A549 (cell line): ENCODE measurements at regions not wholly inside any gene's neighbourhood (a gene's known extent, or its start where the extent isn't known, plus 50 kb on each side); places are given as distances from the start of the nearest gene placed in this dataset.

Experiments
- ATAC-seq, 2 experiments: fragments of 200-7000 bp in 1 of 2; fragments of >200 bp in 1 of 2; cut with Nextera tagmentation in 1 of 2; cut with Tn5 transposase in 1 of 2; 3 replicates each; pipeline versions ENCODE4 v1.8.0 to v1.9.1; 2018 to 2020; ENCODE audit warnings: mild to moderate bottlenecking in 1 of 2, moderate library complexity in 1 of 2
- CTCF ChIA-PET: fragments of 300-600 bp; sonication (Branson Sonifier 250); formaldehyde crosslinking; extraction: SDS; loops from one replicate; lab custom pipeline; 2021; ENCODE audit warnings: antibody characterized with exemption, inconsistent platforms; lab: Yijun Ruan, JAX
- POLR2A ChIA-PET: fragments of 350-600 bp; formaldehyde crosslinking; extraction: SDS; loops from one replicate; lab custom pipeline; 2021; ENCODE audit warnings: antibody characterized with exemption, inconsistent platforms; lab: Yijun Ruan, JAX
- DNase-seq, 2 experiments: peaks; one replicate each; pipeline versions ENCODE4 v3.0.0 to v3.0.0-alpha.2; 2011 to 2016; ENCODE audit warnings: low read depth in 1 of 2, low spot score in 1 of 2
- FAIRE-seq: peaks from 2 replicates; lab custom pipeline; 2011; peaks lifted over from hg19 to GRCh38; lab: Jason Lieb, UNC
- H3K27ac ChIP-seq, 2 experiments: fragments of >200 bp; sonication (Bioruptor Twin); formaldehyde crosslinking; 3 replicates each; pipeline ENCODE4 v1.5.1; 2016 to 2017
- H3K4me1 ChIP-seq: fragments of >200 bp; sonication (Bioruptor Twin); formaldehyde crosslinking; 3 replicates; pipeline ENCODE4 v1.6.1; 2016
- H3K4me2 ChIP-seq: fragments of >200 bp; sonication (Bioruptor Twin); formaldehyde crosslinking; 3 replicates; pipeline ENCODE4 v1.6.1; 2016
- H3K4me3 ChIP-seq: fragments of >200 bp; sonication (Bioruptor Twin); formaldehyde crosslinking; 3 replicates; pipeline ENCODE4 v1.5.1; 2016
- H3K9me3 ChIP-seq: fragments of >200 bp; sonication (Bioruptor Twin); formaldehyde crosslinking; 3 replicates; pipeline ENCODE4 v1.6.1; 2016
- ATOH8 ChIP-seq: fragments of 250-450 bp; sonication (Bioruptor Pico); IDR thresholded peaks from 2 replicates; pipeline ENCODE4 v1.5.0; 2020; ENCODE audit warnings: low read depth, mild to moderate bottlenecking, moderate library complexity
- BHLHE40 ChIP-seq: IDR thresholded peaks from 2 replicates; pipeline ENCODE4 v1.6.1; 2012; ENCODE audit warnings: low read depth, low read length, inconsistent platforms
- CEBPB ChIP-seq, 2 experiments: fragments of >200 bp in 1 of 2; sonication (Bioruptor Twin) in 1 of 2; formaldehyde crosslinking in 1 of 2; IDR thresholded peaks; 2 replicates each; pipeline ENCODE4 v1.6.1; 2012 to 2016
- EHMT2 ChIP-seq: fragments of 200-600 bp; sonication (generic); IDR thresholded peaks from 2 replicates; pipeline ENCODE4 v1.6.1; 2016; ENCODE audit warnings: antibody characterized with exemption, low read depth, mild to moderate bottlenecking, moderate library complexity
- FOXS1 ChIP-seq: fragments of 250-450 bp; sonication (Bioruptor Pico); IDR thresholded peaks from 2 replicates; pipeline ENCODE4 v1.5.0; 2020; ENCODE audit warnings: mild to moderate bottlenecking, moderate library complexity
- HDAC2 ChIP-seq: fragments of 200-600 bp; sonication (generic); IDR thresholded peaks from 2 replicates; pipeline ENCODE4 v1.6.1; 2016
- HEYL ChIP-seq: fragments of 250-450 bp; sonication (Bioruptor Pico); IDR thresholded peaks from 2 replicates; pipeline ENCODE4 v1.8.0; 2021; ENCODE audit warnings: mild to moderate bottlenecking, moderate library complexity
- HOXB5 ChIP-seq: fragments of 250-450 bp; sonication (Bioruptor Pico); IDR thresholded peaks from 2 replicates; pipeline ENCODE4 v1.5.0; 2020; ENCODE audit warnings: mild to moderate bottlenecking, moderate library complexity
- JUN ChIP-seq, 2 experiments: fragments of >200 bp; sonication (Bioruptor Twin); formaldehyde crosslinking; IDR thresholded peaks; 2 replicates in 1 of 2; 3 replicates in 1 of 2; pipeline ENCODE4 v1.6.1; 2016 to 2017
- KDM1A ChIP-seq: fragments of 200-600 bp; sonication (generic); IDR thresholded peaks from 2 replicates; pipeline ENCODE4 v1.6.1; 2016; ENCODE audit warnings: low read depth, mild to moderate bottlenecking
- KDM5A ChIP-seq: fragments of 200-600 bp; sonication (generic); IDR thresholded peaks from 2 replicates; pipeline ENCODE4 v1.6.1; 2016; ENCODE audit warnings: antibody characterized with exemption, mild to moderate bottlenecking
- MAFK ChIP-seq: fragments of 450-650 bp; IDR thresholded peaks from 2 replicates; pipeline ENCODE4 v1.6.1; 2014; ENCODE audit not compliant: partially characterized antibody
- MAX ChIP-seq: IDR thresholded peaks from 2 replicates; pipeline ENCODE4 v1.6.1; 2012
- NPAS2 ChIP-seq: fragments of 250-450 bp; sonication (Bioruptor Pico); IDR thresholded peaks from 2 replicates; pipeline ENCODE4 v1.8.0; 2022; ENCODE audit warnings: mild to moderate bottlenecking, moderate library complexity, borderline replicate concordance
- PBX3 ChIP-seq: IDR thresholded peaks from 2 replicates; pipeline ENCODE4 v1.6.1; 2012
- POLR2AphosphoS2 ChIP-seq: conservative IDR thresholded peaks from 2 replicates; pipeline ENCODE4 v1.6.1; 2012; ENCODE audit warnings: low read length, improper control_type of control experiment, inconsistent platforms
- RAD21 ChIP-seq, 2 experiments: fragments of >200 bp in 1 of 2; sonication (Bioruptor Twin) in 1 of 2; formaldehyde crosslinking in 1 of 2; IDR thresholded peaks in 1 of 2; conservative IDR thresholded peaks in 1 of 2; 2 replicates in 1 of 2; 3 replicates in 1 of 2; pipeline ENCODE4 v1.6.1; 2012 to 2018; ENCODE audit warnings: inconsistent platforms in 1 of 2
- RNF2 ChIP-seq: fragments of 200-600 bp; sonication (generic); IDR thresholded peaks from 2 replicates; pipeline ENCODE4 v1.6.1; 2016; ENCODE audit warnings: low read depth, mild to moderate bottlenecking, antibody characterized with exemption, moderate library complexity, borderline replicate concordance
- SREBF2 ChIP-seq: fragments of 450-650 bp; IDR thresholded peaks from 2 replicates; pipeline ENCODE4 v1.6.1; 2014; ENCODE audit warnings: mild to moderate bottlenecking, moderate library complexity
- USF2 ChIP-seq: fragments of 450-650 bp; IDR thresholded peaks from 2 replicates; pipeline ENCODE4 v1.6.1; 2014; ENCODE audit warnings: antibody characterized with exemption
- ZNF302 ChIP-seq: fragments of 250-450 bp; sonication (Bioruptor Pico); IDR thresholded peaks from 2 replicates; pipeline ENCODE4 v1.9.0; 2021; ENCODE audit warnings: inconsistent platforms, mild to moderate bottlenecking, moderate library complexity
- WGBS: methylation state at CpG from one replicate; pipeline ENCODE4 v1.1.6; 2017; ENCODE audit errors: missing lambda C conversion rate; 5-methylcytosine and 5-hydroxymethylcytosine counted together
- TF ChIP-seq, protein P1 (sequence below): fragments of >200 bp; sonication (Bioruptor Twin); formaldehyde crosslinking; IDR thresholded peaks from 3 replicates; pipeline ENCODE4 v1.5.1; 2016
- TF ChIP-seq, protein P2 (sequence below): fragments of >200 bp; sonication (Bioruptor Twin); formaldehyde crosslinking; IDR thresholded peaks from 3 replicates; pipeline ENCODE4 v1.6.1; 2016

- ChIA-PET CTCF (no interaction called here), POLR2A (no interaction called here)
- ATAC-seq: no peak
- H3K27ac ChIP-seq: no peak overlapping the region
- TF ChIP-seq POLR2AphosphoS2 (no peak), CEBPB (IDR thresholded peaks at IDR 0.05) (peak; percentile 34 to 73; a peak in 2 of 4 replicates), KDM5A (no peak), NPAS2 (CRISPR knock-in tag) (no peak)
- TF ChIP-seq, all 56 proteins: peak for 1
- WGBS: 14% methylated on average over 2 of the region's 2 CpGs
- Histone ChIP-seq H3K9me3 (no peaks in the 10 kb centered on the region), H3K4me3 (no peak overlapping the region), H3K4me1 (peaks cover 13% of the 10 kb centered on the region; the same call in 1 of the 3 replicates), H3K4me2 (0 out of 3 replicates have a peak overlapping the region, but pooled peaks have one; percentile 26)
- peak in 1 of 2 experiments; percentile 41 for DNase-seq
- no peak for FAIRE-seq
Measured at GRCh38 chr2:183951630-183952029, 646.7 kb upstream of the ZNF804A start.

GRCh38 chr2:183952741-183953140 lies 645.6 kb upstream of the ZNF804A start:
- FAIRE-seq (no peak), ATAC-seq (no peak), DNase-seq (no peak)
- Histone ChIP-seq H3K27ac (no peak overlapping the region), H3K9me3 (no peaks in the 10 kb centered on the region), H3K4me1 (peaks cover 13% of the 10 kb centered on the region; the same call in 1 of the 3 replicates), H3K4me2 (no peak overlapping the region), H3K4me3 (no peak overlapping the region)
- TF ChIP-seq KDM1A (no peak), RNF2 (no peak), HDAC2 (no peak), EHMT2 (no peak), ATOH8 (no peak)
- ChIA-PET CTCF (no interaction called here), POLR2A (no interaction called here)
- WGBS: 36% methylated on average over 2 of the region's 2 CpGs

DNA sequence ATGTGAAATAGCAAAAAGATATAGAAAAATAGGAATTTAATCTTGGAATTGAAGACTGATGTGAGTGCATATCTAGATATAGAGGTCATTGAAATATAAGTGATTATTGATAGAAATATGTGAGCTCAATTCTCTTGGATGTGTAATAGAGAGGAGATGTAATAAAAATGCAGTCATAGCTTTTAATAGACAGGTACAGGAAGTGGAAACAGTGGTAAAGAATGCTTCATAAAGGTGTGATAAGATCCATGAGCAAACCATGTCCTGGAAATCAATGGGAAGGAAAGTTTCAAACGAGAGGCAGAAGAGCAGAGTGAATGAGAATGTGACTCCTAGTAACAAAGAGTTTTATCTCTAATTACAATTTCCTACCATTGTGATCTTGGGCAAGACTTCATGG lies 634.7 kb upstream of the ZNF804A start:
- CTCF ChIA-PET: no interaction called here
- POLR2A ChIA-PET: no interaction called here
- Histone ChIP-seq H3K4me3 (no peak overlapping the region), H3K27ac (no peak overlapping the region), H3K4me1 (no peaks in the 10 kb centered on the region), H3K9me3 (no peaks in the 10 kb centered on the region), H3K4me2 (no peak overlapping the region)
- TF ChIP-seq, protein P1, sequence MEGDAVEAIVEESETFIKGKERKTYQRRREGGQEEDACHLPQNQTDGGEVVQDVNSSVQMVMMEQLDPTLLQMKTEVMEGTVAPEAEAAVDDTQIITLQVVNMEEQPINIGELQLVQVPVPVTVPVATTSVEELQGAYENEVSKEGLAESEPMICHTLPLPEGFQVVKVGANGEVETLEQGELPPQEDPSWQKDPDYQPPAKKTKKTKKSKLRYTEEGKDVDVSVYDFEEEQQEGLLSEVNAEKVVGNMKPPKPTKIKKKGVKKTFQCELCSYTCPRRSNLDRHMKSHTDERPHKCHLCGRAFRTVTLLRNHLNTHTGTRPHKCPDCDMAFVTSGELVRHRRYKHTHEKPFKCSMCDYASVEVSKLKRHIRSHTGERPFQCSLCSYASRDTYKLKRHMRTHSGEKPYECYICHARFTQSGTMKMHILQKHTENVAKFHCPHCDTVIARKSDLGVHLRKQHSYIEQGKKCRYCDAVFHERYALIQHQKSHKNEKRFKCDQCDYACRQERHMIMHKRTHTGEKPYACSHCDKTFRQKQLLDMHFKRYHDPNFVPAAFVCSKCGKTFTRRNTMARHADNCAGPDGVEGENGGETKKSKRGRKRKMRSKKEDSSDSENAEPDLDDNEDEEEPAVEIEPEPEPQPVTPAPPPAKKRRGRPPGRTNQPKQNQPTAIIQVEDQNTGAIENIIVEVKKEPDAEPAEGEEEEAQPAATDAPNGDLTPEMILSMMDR: no peak
- TF ChIP-seq FOXS1 (CRISPR knock-in tag) (no peak), HEYL (CRISPR knock-in tag) (no peak), POLR2AphosphoS2 (no peak), CEBPB (IDR thresholded peaks at IDR 0.05) (no peak), ZNF302 (CRISPR knock-in tag) (no peak), PBX3 (no peak), JUN (IDR thresholded peaks at IDR 0.05) (no peak), USF2 (no peak), SREBF2 (no peak), KDM1A (no peak), MAX (no peak), HOXB5 (no peak), RAD21 (conservative IDR thresholded peaks at IDR 0.05 in 1 of 2, IDR thresholded peaks at IDR 0.05 in 1 of 2) (no peak), BHLHE40 (no peak), MAFK (no peak)
- TF ChIP-seq, protein P2, sequence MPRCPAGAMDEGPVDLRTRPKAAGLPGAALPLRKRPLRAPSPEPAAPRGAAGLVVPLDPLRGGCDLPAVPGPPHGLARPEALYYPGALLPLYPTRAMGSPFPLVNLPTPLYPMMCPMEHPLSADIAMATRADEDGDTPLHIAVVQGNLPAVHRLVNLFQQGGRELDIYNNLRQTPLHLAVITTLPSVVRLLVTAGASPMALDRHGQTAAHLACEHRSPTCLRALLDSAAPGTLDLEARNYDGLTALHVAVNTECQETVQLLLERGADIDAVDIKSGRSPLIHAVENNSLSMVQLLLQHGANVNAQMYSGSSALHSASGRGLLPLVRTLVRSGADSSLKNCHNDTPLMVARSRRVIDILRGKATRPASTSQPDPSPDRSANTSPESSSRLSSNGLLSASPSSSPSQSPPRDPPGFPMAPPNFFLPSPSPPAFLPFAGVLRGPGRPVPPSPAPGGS: no peak
- ATAC-seq (no peak), FAIRE-seq (no peak), DNase-seq (no peak)
- 0% methylated on average over 1 of the region's 1 CpG for WGBS
